EH (cell line): ENCODE measurements at regions not wholly inside any gene's neighbourhood (a gene's known extent, or its start where the extent isn't known, plus 50 kb on each side); places are given as distances from the start of the nearest gene placed in this dataset.

Experiments
- DNase-seq: peaks from one replicate; pipeline ENCODE4 v3.0.0-alpha.2; 2015; ENCODE audit warnings: low read depth

DNA sequence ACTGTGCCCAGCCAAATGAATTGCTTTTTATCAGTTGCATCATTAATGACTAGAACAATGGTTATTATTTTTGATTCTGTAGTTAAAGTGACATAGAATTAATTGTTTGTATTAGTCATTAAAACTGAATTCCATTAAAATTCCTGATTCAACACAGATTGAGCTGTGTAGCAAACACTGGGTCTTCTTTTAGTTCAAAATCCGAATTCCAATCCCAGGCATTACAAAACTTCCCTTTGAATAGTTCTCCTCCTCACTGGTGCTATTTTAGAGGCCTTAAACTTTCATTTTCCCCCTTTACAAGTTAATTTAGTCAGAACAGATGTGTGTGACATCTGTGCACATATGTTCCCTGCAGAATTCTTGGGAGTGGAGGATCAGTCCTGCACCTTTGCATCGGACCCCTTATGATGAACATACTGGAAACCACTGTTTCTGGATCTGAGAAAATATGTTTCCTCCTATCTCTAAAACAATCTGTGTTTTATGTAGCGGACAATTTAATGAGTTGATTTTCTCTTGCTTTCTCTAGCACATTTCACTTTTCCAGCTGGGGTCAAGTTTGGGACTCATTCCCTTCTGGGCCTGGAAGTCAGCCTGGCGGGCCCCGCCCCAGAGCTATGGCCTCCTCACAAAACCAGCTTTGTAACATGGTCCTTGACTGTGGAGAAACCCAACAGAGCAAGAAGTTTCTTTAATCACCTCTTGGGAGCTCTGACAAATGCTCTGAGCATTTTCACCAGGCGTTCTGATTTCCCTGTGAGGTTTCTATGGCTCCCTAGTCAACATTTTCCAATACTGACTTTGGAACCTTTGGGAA lies 87.9 kb upstream of the MAMDC2 start:
- DNase-seq, result peak; percentile 61

DNA sequence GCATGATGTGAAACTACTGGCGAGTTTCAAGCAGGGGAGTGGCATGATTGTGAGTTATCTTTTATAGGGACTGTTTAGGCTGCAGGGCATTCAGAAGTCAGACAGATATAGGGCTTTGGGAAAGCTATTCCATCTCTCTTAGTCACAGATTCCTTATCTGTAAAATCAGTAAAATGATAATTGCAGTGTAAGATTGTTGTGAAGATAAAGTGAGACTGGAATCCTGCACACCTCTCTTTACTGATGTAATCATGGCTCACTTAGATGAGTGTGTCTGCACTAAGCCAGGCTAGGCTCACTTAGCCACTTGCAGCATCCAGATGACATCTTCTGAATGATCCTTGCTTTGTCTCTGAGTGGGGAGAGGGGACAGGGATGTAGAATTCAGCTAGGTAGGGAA lies 81.8 kb upstream of the MAMDC2 start:
- peak; percentile 75 for DNase-seq

DNA sequence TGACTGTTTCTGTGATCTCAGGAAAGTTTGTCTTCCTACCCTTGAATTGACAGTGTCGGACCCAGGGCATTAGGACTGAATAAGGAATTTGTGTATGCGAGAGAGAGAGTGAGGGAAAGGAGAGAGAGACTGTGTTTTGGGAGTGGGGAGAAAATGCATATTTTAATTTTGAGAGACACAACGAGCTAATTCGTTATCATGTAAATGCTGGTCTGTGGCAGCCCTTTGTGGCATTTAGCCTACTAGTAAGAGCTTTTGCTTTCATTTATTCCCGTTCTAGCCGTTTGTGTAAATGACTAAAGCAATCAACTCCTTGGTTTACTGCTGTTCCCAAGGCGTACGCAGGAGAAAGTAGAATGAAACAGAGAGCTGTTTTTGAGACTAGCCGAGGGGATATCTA lies 79.8 kb upstream of the MAMDC2 start:
- DNase-seq, result no peak

DNA sequence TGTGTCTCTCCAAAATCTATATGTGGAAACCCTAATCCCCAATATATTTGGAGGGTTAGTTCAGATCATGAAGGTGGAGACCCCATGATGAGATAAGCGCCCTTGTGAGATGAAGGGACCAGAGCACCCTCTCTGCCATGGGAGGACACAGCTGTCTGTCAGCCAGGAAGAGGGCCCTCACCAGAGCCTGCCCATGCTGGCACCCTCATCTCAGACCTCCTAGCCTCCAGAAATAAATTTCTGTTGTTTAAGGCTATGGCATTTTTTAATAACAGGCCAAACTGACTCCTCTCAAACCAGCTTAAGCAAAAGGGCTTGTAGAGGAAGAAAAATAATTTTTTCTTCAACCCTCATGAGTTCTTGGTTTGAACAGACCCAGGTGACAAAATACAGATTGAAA lies 79.2 kb upstream of the MAMDC2 start:
- no peak for DNase-seq

DNA sequence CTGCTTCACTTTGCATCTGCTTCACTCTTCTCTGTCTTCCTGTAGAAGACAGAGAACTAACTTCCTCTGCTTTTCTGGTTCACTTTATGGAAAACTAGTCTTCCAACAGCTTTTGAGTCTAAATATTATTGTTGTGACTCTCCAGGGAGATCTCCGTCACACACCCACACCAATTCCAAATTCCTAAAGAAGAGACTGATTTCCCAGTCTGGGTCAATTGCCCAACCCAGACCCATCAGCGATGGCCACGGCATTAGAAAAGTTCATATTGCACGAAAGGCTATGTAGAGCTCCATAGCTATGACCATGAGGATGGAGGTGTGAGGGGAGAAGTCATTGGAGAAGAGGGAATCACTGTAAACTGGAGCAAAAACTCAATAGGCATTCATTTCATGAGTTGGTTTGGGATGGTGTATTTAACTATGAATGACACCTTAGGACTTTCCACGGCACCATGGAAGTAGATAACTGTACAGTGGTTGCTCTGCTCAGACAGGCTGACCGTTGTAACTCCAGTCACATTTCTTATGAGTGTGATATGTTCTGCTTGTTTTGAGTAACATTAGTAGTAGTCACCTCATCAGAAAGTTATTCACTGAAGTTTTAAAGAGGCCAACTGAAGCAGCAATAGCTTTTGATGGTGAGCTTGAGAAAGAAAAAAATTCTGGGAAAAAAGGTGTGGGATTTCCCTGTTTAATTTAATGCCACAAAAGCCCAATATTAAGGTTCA lies 78.1 kb upstream of the MAMDC2 start:
- DNase-seq, result peak; percentile 46

DNA sequence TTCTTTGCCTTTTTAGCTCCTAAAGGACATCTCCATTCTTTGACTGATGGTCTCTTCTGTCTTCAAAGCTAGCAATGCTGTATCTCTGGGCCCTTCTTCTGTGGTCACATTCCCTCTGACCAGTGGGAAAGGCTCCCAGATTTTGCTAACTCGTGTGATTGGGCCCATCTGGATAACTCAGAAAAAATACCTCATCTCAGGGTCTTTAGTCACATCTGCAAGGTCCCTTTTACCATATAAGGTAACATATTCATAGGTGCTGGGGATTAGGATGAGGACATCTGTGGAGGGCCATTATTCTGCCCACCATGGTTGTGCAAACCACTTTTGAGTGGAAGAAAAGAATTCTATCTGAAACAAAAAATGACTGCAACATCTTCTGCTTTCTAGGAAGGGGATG lies 76.3 kb upstream of the MAMDC2 start:
- no peak for DNase-seq

DNA sequence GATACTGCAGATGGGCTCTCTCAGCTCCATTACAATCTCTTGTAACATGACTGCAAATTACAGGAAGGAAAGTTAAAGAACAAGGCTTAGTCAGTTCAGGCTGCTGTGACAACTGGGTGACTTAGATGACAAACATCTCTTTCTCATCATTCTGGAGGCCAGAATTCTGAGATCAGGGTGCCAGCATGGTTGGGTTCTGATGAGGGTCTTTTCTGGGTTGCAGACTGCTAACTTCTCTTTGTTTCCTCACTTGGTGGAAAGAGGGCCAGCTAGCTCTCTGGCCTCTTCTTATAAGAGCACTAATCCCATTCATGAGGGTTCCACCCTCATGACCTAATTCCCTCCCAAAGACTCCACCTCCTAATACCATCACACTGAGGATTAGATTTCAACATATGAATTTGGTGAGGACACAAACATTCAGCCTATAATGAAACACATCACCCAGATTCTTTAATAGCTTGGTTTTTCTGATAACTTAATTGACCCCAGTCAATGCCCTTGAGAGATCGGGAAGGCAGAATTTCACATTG lies 73.6 kb upstream of the MAMDC2 start:
- DNase-seq, result peak; percentile 31

DNA sequence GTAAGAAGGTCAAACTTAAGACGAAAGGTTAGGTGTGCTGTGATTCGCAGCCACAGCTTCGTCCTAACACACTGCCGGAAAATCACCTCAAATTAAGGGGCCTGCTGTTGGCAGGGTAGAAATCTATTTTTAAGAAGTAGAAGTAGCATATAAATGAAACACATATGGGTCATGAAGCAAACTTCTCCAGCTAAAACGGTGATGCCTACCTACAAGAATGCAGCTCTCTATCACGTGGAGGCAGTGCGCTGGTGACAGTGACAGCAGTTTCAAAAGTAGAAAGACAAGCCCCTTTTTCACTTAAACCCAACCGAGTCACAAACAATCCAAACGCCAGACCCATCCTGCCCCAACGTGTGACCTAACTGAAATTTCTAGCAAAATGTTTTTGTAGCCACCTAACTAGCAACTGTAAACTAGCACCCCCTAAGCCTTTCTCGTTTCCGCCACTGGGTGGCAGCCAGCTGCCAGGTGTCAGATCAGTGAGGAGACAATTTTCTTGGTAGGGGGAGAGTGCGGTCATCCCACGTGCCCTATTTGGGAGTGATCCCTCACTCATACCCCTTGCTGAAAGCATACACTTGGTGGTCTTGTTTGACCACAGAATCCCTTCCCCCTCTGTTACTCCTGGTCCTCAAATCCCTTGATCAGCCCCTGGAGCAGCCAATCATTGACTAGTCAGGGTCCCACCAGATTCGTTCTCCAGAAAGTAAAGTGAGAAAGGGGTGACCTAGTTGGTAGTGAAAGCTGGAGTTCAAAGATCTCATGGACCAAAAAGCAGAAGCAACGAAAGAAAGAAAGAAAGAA lies 71.8 kb upstream of the MAMDC2 start:
- DNase-seq, result peak; percentile 79

DNA sequence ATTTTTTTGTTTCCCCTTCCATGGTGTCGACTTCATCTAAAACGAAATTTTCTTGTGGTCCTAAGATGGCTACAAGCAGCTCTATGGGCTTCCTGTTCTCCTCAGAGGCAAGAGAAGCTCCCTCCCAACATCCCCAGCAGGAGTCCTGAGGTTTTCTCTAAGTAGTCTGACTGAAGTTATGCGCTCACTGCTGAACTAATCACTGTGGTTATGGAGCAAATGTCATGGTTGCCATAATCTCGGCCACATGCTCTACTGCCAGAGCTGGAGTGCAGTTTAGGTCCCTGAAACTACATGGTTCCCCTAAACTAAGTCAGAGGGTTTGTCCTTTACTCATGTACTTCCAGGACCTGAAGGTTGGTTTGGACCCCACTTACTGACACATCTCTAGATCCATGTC lies 68.0 kb upstream of the MAMDC2 start:
- DNase-seq, result peak; percentile 75

DNA sequence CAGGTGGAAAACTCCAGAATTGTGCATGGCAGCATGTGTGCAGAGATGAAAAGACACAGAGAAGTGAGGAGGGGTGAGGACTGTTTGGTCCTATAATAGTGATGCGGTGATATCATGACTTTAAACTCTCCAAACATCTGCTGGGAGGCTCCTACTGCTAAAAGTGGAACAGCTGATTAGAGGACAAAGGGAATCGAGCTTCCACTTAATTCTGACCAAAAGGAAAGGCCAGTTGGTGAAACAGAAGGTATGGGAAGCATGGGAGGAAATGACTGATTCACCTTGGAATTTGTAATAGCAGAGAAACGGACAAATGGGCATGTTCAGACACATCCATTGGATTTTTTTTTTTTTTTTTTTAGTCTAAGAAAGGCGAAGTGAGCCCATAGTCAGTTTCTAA lies 67.5 kb upstream of the MAMDC2 start:
- DNase-seq, result peak; percentile 97

DNA sequence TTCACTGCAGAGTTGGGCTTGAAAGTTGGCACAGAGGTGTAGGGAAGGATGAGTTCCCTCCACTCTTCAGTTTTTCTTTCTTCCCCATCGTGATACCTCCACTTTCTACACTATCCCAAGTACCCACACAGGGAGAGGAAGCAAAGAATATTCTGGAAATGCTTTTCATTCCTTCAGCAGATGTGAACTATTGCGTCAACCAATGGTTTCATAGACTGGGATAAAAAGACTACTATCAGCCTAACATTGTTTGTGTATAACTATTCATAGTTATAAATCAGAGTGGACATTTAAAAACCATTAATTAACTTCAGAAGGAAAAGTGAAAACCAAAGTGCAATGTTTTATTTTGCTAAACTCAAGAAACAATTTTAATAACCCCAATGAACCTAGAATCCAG lies 63.6 kb upstream of the MAMDC2 start:
- DNase-seq, result peak; percentile 64

DNA sequence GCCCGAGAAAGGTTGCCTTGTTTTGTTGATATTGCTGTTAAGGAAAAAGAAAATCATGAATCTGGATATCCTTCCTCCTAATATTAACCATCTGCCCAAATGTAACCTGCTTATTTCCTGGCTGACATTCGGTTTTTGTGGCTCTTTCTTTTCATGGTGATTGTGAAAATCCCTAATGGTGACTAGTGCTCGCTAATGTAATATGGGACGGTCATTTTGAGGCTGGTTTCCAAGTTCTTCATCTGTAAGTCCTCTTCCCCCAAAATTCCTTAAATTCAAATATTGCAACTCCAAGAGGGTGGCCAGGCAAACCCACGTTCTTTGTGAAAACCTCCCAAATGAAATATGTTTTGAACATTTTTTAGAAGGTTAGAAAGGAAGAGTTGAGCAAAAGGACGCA lies 63.1 kb upstream of the MAMDC2 start:
- DNase-seq, result peak; percentile 26

DNA sequence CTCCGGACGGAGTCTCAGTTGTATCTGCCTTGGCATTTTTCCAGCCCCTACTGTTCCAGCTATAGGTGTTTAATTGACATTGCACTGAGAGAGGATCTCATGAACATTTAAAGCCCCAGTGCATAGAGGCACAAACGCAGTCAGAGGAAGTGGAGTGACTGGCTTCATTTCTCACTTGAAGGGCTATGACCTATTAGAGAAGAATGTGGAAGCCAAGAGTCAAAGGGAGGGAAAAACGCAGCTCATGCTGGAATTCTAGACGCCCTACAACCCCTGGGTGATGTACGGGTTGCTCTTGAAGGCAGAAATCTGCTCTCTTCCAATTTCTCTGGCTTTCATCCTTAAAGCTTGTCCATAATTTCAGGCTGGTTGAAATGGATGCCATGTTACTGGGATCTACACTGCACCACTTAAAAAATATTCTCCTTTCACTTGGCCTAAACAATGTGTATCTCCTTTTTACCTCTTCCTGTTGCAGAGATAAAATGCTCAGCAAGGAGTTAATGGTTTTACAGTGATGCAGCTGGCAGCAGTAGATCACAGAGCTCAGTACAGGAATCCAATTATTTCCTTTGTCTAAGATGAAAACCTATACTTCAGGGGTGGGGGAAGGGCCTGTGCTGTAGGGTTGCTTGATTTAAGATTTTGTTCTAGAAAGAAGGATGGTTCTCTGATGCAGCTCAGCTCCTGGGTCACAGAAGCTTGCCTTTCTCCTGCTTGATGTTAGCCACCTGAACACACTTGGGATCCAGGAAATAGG lies 61.8 kb upstream of the MAMDC2 start:
- peak; percentile 90 for DNase-seq

DNA sequence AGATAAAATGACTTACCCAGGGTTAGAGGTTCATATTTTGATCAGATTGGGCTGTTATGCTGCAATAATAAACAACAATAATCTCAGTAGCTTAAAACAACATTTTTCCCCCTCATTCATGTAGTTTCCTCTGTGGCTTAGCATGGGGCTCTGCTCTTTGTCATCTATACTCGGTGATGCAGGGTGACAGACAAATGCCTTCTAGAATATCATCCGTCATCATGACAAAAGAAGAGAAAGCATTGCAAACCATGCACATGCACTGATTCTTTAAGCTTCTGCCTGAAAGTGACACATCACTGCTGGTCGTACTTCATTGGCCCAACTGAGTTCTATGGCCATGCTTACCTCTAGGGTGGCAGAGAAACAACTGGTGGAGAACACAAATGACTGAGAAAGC lies 58.8 kb upstream of the MAMDC2 start:
- no peak for DNase-seq

DNA sequence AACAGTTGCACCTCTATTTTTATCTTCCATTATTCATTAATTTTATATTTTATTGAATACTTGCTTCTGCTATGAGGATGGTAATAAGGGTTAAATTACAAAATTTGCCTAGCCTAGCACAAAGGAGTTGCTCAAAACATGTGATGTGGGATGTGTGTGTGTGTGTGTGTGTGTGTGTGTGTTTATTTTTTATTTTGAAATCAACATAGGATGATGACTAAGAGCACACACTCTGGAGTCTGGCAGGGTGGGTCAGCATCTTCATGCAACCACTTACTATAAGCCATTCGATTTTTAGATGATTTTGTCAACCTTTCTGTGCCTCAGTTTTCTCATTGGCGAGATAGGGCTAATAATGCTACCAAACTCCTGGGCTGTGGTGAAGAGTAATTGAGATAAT lies 57.7 kb upstream of the MAMDC2 start:
- no peak for DNase-seq

DNA sequence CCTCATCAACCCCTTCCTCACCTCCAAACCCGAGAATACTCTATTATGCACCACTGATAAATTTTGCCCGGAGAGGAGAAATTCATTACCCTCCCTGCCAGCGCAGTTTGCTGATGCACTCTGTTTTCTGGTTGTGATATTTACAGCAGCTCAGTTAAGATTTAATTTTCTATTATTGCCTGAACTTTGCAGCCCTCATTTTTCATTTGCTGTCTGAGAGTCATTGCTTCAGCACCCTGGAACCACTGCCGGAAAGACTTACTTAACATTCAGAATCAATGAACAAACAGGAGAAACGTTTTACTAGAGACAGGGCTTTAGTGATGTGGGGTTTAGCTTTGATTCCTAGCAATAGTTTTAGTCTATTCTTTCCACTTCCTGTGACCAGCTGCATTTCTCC lies 56.7 kb upstream of the MAMDC2 start:
- no peak for DNase-seq

DNA sequence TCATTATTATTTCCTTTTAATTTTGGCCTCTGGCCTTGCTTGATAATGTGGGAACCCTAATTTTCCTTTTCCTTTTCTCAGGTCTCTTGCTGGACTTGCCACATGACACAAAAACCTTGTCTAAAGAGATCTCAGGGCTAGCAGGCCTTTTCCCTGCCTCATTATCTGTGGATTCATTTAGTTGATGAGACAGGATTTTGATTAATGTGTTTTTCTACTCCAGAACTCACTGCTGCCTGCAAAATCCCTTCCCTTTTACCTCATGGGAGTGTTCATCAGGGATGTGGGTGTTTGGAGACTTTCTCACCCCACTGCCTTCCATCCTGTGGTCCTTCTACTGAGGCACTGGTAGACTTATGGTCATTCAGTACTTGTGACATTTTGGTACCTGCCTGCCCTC lies 56.2 kb upstream of the MAMDC2 start:
- no peak for DNase-seq

DNA sequence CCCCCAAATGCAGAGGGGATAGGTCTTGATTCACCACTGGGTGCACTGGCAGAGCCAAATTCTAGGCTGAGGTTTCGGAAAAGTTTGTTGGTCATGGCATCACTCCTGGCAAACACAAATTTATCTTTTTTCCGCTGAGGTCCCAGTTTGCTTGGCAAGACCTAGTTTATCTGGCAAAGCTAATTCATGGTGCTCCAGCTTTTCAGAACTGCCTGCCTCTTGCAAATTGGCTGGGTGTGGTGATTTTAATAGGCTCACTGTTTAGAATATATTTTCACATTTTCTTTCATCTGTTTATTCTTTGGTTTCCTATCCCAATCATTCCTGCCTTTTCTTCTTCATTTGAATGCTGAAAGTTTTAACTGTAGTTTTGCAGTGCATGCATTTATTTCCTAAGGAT lies 50.5 kb upstream of the MAMDC2 start:
- DNase-seq, result no peak
